ENCODE measurements at regions not wholly inside any gene's neighbourhood (a gene's known extent, or its start where the extent isn't known, plus 50 kb on each side); places are given as distances from the start of the nearest gene placed in this dataset.

- TF ChIP-seq CTCF (IDR thresholded peaks at IDR 0.05) (no peak), POLR2A (IDR thresholded peaks at IDR 0.05) (no peak), EP300 (IDR thresholded peaks at IDR 0.05; ENCODE audit: low read depth) (no peak)
Measured at GRCh38 chr5:89071941-89072331, 189.0 kb upstream of the MEF2C start.
